ENCODE measurements at regions not wholly inside any gene's neighbourhood (a gene's known extent, or its start where the extent isn't known, plus 50 kb on each side); places are given as distances from the start of the nearest gene placed in this dataset.

GRCh38 chr3:174776636-174777035, 82.5 kb upstream of the NAALADL2 start:
- no peaks in the 10 kb centered on the region for H3K36me3 ChIP-seq
- no peak for DNase-seq
- intact Hi-C loops (cut with DNase I) = no loop called here
- H3K4me1 ChIP-seq = no peaks in the 10 kb centered on the region
- TF ChIP-seq POLR2A (IDR thresholded peaks at IDR 0.05) (no peak), CTCF (IDR thresholded peaks at IDR 0.05) (no peak)
- H3K4me3 ChIP-seq = no peak overlapping the region
- H3K9me3 ChIP-seq = no peaks in the 10 kb centered on the region
- no peak for ATAC-seq
- no peaks in the 10 kb centered on the region for H3K27me3 ChIP-seq
- no peak overlapping the region for H3K27ac ChIP-seq
- WGBS (ENCODE audit: insufficient coverage, low coverage, low lambda C conversion rate, missing lambda C conversion rate) = 82% methylated on average over 2 of the region's 2 CpGs

DNA sequence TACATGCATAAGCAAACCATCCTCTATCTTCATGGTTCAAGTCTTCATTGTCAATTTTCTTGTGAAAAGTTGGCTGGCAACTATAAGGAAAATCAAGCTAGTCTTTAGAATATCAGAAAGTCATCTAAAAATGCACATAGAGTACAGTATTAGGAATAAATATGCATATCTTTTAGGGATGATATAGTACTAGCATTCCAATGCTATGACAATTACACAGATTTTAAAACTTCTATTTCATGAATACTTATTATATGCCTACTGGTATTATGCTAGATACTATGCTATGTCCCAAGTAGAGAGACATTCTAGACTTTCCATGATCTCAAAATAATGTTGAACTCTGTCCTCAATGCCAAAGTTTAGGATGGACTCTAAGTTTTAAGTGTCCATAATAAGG, 81.3 kb upstream of the NAALADL2 start:
- H3K27ac ChIP-seq = no peak overlapping the region
- H3K27me3 ChIP-seq = no peaks in the 10 kb centered on the region
- H3K4me3 ChIP-seq = no peak overlapping the region
- H3K9me3 ChIP-seq = no peaks in the 10 kb centered on the region
- TF ChIP-seq POLR2A (IDR thresholded peaks at IDR 0.05) (no peak), CTCF (IDR thresholded peaks at IDR 0.05) (no peak)
- ATAC-seq = no peak
- intact Hi-C loops (cut with DNase I) = no loop called here
- no peaks in the 10 kb centered on the region for H3K36me3 ChIP-seq
- no peak for DNase-seq
- H3K4me1 ChIP-seq = no peaks in the 10 kb centered on the region

GRCh38 chr3:174783502-174783901, 75.6 kb upstream of the NAALADL2 start:
- 68% methylated on average over 2 of the region's 2 CpGs for WGBS (ENCODE audit: insufficient coverage, low coverage, low lambda C conversion rate, missing lambda C conversion rate)
- ATAC-seq = no peak
- Histone ChIP-seq H3K4me1 (no peaks in the 10 kb centered on the region), H3K27me3 (no peaks in the 10 kb centered on the region), H3K36me3 (no peaks in the 10 kb centered on the region), H3K27ac (no peak overlapping the region), H3K9me3 (no peaks in the 10 kb centered on the region), H3K4me3 (no peak overlapping the region)
- no peak for TF ChIP-seq POLR2A (IDR thresholded peaks at IDR 0.05)
- TF ChIP-seq CTCF (IDR thresholded peaks at IDR 0.05) = no peak
- no peak for DNase-seq
- intact Hi-C loops (cut with DNase I) = no loop called here

DNA sequence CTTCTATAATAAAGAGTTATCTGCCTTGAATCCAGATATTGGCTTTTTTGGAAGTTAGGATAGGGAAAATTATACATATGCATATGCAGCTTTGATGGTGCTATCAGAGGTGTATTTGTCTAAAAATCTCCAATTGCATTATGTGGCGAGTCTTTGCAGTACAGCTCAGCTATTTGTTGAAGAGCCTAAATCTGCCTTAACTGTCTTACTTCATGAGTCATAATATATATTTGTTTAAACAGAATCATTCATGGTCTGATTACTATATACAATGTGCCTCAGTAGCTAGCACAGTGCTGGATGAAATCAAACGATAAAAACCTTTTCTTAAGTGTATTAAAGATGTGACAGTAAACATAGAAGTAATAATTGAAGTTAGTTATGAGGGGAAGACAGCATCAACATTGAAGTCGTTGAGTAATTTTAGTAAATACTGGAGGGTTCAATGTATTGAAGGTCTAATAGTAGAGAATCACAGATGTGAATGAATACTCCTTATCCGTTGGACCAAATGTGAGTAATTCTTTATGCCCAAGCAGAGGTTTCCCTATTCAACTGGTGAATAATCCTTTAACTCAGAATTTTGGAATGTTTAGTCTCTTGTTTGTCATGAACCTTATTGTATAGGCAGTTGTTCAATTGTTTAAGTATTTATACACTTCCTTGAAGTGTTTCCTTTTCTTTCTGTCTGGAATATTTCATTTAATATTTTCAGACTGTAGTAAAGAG, 74.8 kb upstream of the NAALADL2 start:
- H3K27me3 ChIP-seq = no peaks in the 10 kb centered on the region
- ATAC-seq = no peak
- 76% methylated on average over 4 of the region's 4 CpGs for WGBS (ENCODE audit: insufficient coverage, low coverage, low lambda C conversion rate, missing lambda C conversion rate)
- no peaks in the 10 kb centered on the region for H3K9me3 ChIP-seq
- H3K36me3 ChIP-seq = no peaks in the 10 kb centered on the region
- no peak overlapping the region for H3K4me3 ChIP-seq
- TF ChIP-seq CTCF (IDR thresholded peaks at IDR 0.05) = no peak
- no peak for TF ChIP-seq POLR2A (IDR thresholded peaks at IDR 0.05)
- H3K4me1 ChIP-seq = no peaks in the 10 kb centered on the region
- intact Hi-C loops (cut with DNase I) = no loop called here
- no peak overlapping the region for H3K27ac ChIP-seq
- no peak for DNase-seq

DNA sequence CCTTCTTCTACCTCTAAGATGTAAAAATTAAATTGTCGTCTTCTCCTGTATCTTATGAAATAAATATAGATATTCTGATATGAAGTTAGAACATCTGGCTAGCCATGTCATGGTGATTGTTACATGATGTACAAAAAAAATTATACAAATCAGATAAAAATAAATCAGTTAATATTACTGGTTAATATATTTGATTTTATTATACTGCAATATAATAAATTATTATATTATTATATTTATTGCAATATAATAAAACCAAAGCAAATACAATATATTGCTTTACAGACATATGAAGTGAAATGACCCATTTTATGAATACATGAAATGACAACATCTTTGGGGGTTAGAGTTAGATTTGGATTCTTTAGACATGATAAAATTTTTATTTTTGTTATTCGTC, 72.3 kb upstream of the NAALADL2 start:
- TF ChIP-seq CTCF (IDR thresholded peaks at IDR 0.05) (no peak), POLR2A (IDR thresholded peaks at IDR 0.05) (no peak)
- H3K27me3 ChIP-seq = no peaks in the 10 kb centered on the region
- H3K9me3 ChIP-seq = no peaks in the 10 kb centered on the region
- H3K4me1 ChIP-seq = no peaks in the 10 kb centered on the region
- DNase-seq = no peak
- intact Hi-C loops (cut with DNase I) = no loop called here
- H3K4me3 ChIP-seq = no peak overlapping the region
- WGBS (ENCODE audit: insufficient coverage, low coverage, low lambda C conversion rate, missing lambda C conversion rate) = 70% methylated on average over 2 of the region's 2 CpGs
- H3K27ac ChIP-seq = no peak overlapping the region
- no peak for ATAC-seq
- no peaks in the 10 kb centered on the region for H3K36me3 ChIP-seq

Measured in right lobe of liver (tissue), 6 donors.